DMS53 treated with DMSO at 0.1 percent for 48 hours (cell line): ENCODE measurements at regions not wholly inside any gene's neighbourhood (a gene's known extent, or its start where the extent isn't known, plus 50 kb on each side); places are given as distances from the start of the nearest gene placed in this dataset.

Experiments used
- DNase-seq: peaks from one replicate; lab custom pipeline; 2025; ENCODE audit not compliant: unreplicated experiment; lab: John Stamatoyannopoulos, UW

DNA sequence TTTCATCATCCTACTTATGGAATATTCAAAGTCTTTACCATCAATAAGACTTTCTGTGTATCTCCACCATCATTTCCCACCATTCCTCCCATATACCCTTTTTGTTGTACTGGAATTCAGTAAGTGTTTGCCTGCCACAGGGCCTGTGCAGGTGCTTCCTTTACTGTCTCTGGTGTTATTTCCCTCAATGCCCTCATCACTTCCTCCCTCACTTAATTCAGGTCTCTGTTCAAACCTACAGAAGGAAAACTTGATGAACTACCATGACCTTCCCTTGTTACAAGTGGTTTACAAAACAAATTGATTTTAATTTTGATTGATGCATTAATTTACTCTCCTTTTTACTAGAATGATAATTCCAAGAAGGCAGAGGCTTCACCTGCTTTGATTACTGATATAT is 159.5 kb upstream of the FAT4 start:
- no peak for DNase-seq

DNA sequence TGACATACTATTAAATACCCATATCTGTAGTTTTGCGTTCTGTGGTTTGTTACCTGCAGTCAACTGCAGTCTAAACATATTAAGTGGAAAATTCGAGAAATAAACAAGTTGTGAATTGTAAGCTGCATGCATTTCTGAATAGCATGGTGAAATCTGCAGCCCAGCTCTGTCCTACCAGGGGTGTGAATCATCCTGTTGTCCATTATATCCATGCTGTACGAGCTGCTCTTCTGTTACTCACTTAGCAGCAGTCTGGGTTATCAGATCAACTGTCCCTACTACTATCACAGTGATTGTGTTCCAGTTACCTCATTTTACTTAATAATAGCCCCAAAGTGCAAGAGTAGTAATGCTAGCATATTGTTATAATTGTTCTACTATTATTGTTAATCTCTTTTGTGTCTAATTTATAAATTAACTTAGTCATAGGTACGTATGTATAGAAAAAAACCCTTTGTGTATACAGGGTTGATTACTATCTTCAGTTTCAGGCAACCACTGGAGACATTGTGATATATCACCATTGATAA is 173.7 kb upstream of the FAT4 start:
- no peak for DNase-seq

- DNase-seq, result no peak
These were observed 179.1 kb upstream of the FAT4 start for GRCh38 chr4:125135652-125136051.

DNA sequence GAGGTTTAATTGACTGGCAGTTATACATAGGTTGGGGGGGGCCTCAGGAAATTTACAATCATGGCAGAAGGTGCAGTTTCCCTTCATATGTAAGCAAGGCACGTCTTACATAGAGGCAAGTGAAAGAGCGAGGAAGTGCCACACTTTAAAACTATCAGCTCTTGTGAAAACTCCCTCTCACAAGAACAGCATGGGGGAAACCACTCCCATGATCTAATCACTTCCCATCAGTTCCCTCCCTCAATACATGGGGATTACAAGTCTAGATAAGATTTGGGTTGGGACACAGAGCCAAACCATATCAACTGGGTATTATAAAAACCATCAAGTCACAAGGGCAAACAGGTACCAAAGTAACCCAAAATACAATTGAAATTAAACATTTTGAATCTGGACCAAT is 182.0 kb upstream of the FAT4 start:
- DNase-seq, result no peak

- no peak for DNase-seq
These were observed 182.7 kb upstream of the FAT4 start for GRCh38 chr4:125131891-125132680.

- no peak for DNase-seq
These were observed 189.5 kb upstream of the FAT4 start for GRCh38 chr4:125125276-125125675.

DNA sequence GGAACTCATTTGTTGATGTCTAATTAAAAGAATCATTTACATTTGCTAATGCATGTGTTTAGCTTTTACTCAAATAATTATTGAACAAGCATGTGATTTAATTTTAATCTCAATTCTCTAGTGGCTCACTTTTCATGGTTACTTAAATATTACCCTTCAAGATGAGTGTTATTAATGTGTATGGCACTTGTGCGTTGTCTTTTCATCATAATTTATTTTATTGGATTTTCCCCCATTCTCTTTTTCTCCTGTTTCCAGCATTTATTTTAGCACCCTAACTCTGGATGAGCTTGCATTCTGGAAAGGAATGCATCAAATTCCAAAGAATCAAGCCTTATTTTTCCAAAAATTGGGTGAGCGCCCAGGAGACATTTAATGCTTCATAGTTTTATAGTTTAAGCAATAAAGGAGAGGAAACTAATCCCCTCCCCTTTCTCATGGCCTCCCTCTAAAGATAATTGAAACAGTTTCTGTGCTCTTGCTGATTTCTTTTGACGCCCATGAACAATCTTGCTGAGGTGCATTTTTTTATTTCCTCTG is 191.1 kb upstream of the FAT4 start:
- no peak for DNase-seq

DNA sequence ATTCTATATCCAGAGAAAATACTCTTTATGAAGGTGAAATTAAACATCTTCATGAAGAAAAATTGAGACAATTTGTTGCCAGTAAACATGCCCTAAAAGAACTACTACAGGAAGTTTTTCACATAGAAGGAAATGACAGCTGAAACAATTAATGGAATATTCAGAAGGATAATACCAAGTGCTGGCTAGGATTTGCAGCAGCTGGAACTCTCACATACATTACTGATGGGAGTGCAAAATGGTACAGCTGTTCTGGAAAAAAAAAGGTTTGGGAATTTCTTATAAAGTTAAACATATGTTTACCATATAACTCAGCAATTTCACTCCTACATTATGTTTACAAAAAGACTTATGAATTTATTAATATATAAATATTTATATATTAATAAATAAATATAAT is 193.2 kb upstream of the FAT4 start:
- no peak for DNase-seq

DNA sequence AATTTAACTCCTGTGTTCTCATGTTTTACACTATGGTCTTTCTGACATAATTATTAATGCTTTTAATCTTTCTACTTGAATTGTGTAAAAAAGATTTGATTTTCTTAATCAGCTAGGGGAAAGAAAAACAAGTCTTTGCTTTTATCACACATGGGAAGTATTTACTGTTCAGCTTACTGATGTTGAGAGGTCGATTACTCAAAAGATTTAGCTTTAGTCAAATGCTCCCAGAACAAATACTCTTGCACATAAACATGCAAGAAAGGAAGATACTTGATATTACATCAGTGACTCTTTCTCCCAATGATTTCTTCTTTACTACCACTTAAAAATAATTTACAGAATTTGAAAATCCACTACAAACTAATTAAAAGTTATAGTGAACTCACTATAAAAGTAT is 198.3 kb upstream of the FAT4 start:
- no peak for DNase-seq

GRCh38 chr4:125115941-125116340 is 198.8 kb upstream of the FAT4 start:
- DNase-seq, result no peak

GRCh38 chr4:125115476-125115875 is 199.3 kb upstream of the FAT4 start:
- no peak for DNase-seq

- DNase-seq, result no peak
These were observed 202.2 kb upstream of the FAT4 start for GRCh38 chr4:125112536-125112935.

DNA sequence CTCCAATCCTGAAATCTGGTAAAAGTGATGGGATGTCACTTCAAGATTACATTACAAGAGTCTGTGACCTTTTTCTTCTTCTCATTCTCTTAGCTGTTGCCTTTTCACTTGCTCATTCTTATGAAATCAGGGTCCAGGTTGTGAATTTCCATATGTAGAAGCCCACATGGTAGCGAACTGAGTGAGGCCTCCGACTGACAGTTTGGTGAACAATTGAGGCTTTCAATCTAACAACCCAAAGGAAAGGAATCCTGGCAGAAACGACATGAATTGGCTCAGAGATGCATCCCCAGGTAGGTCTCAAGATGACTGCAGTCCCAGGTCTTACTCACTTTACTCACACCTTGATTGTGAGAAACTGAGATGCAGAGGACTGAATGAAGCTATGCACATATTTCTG is 203.4 kb upstream of the FAT4 start:
- DNase-seq, result no peak

- DNase-seq, result no peak
These were observed 209.2 kb upstream of the FAT4 start for GRCh38 chr4:125105561-125105960.

GRCh38 chr4:125104616-125105015 is 210.1 kb upstream of the FAT4 start:
- no peak for DNase-seq

DNA sequence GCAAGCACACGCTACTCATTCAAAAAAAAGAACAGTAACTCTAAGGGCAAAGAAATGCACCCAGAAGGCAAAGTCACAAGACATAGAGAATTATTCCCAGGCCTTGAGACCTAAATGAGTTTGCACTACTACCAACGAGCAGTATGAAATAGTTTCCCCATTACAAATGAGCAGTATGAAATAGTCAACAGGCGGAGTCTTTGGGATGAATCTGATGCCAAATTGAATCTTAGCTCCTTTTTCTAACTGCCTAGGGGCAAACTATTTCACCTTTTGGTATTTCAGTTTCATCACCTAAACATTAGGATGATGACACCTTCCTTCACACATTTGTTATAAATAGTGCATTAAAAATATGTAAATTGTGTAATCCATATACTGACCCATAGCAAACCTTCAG is 213.0 kb upstream of the FAT4 start:
- DNase-seq, result no peak

DNA sequence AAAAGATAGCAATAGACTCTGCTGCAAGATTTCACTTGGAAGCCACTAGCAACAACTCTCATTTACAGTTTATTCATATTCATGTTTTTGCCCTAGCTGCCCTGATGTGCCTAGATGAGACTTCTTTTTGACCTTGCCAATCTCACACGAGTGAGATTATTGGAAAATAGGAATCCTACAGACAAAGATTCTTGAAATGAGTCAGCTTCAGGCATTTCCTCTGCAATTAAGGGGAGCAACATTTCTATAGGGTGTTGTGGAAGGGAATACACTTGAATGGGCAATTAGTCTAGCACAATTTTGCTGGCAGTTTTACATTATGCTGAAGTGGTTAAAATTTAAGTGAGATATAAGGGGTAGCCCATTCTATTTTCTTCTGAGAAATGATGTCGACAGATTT is 217.0 kb upstream of the FAT4 start:
- no peak for DNase-seq

DNA sequence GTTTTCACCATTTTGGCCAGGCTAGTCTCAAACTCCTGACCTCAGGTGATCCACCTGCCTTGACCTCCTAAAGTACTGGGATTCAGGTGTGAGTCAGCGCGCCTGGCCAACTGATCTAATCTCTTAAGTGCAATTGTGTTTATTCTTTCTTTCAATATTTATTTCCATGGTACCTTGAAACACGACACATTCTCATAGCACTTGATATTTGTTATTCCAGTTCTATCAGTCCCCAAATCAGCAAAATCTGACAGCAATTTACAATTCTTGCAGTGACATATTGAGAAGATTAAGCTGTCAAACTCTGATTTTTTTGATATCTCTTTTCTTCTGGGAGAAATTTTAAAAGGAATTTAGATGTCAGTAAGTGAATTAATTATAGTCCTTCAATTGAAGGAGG is 218.1 kb upstream of the FAT4 start:
- DNase-seq, result no peak

GRCh38 chr4:125091541-125091940 is 223.2 kb upstream of the FAT4 start:
- DNase-seq, result no peak

DNA sequence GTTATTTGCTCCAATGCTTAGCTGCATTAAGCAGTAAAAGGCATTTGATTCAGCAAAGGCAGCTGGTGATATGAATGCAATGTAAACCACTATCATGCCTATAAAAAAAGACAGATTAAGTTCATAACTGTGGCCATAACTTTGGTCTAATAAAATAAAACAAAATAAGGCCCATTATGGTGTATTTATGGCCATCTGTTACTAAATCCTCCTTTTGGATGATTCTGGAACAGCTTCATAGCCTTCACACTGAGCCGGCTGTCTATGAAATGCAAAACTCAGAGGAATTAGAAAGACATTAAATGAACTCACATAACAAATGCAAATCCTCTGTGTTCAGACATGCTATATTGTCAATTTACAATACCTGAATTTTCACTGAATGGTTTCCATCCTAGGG is 223.7 kb upstream of the FAT4 start:
- DNase-seq, result no peak

DNA sequence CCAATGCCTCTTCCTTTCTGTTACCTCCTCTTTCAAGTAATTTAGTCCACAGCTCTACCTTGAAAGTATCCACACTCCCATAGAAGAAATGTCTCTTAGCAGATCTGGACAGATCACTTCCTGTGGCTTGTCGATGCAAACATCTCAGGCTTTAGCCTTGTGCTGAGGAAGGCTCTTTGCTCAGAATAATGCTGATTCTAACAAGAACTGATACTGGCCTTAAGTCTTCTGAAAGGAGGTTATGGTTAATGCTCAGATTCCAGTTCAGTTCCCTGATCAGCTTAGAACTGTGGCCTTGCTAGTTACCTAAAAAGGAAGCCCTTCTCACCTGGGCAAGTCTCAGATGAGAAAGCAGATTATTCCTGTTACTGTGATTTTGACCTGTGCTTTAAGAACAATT is 230.1 kb upstream of the FAT4 start:
- no peak for DNase-seq

- no peak for DNase-seq
These were observed 231.9 kb upstream of the FAT4 start for GRCh38 chr4:125082729-125083417.
